DMS153 treated with DMSO at 0.1 percent for 48 hours (cell line): ENCODE measurements at regions not wholly inside any gene's neighbourhood (a gene's known extent, or its start where the extent isn't known, plus 50 kb on each side); places are given as distances from the start of the nearest gene placed in this dataset.

ENCODE experiments used
- DNase-seq: peaks from one replicate; lab custom pipeline; 2025; ENCODE audit not compliant: unreplicated experiment; lab: John Stamatoyannopoulos, UW

GRCh38 chr2:144217853-144218633 lies 301.9 kb downstream of the ZEB2 start:
- peak; percentile 71 for DNase-seq

GRCh38 chr2:144215701-144216675 lies 303.9 kb downstream of the ZEB2 start:
- DNase-seq, result no peak

- DNase-seq, result no peak
These were observed 304.7 kb downstream of the ZEB2 start for GRCh38 chr2:144215207-144215606.

- no peak for DNase-seq
These were observed 306.1 kb downstream of the ZEB2 start for GRCh38 chr2:144213797-144214196.

- DNase-seq, result no peak
These were observed 308.1 kb downstream of the ZEB2 start for GRCh38 chr2:144211826-144212225.

GRCh38 chr2:144211065-144211464 lies 308.9 kb downstream of the ZEB2 start:
- no peak for DNase-seq

GRCh38 chr2:144210076-144210475 lies 309.8 kb downstream of the ZEB2 start:
- no peak for DNase-seq

GRCh38 chr2:144208924-144209323 lies 311.0 kb downstream of the ZEB2 start:
- no peak for DNase-seq

- DNase-seq, result no peak
These were observed 313.9 kb downstream of the ZEB2 start for GRCh38 chr2:144206019-144206418.

GRCh38 chr2:144201868-144202468 lies 318.0 kb downstream of the ZEB2 start:
- DNase-seq, result no peak

- peak; percentile 18 for DNase-seq
These were observed 318.8 kb downstream of the ZEB2 start for GRCh38 chr2:144201126-144201525.

GRCh38 chr2:144198116-144198515 lies 321.8 kb downstream of the ZEB2 start:
- DNase-seq, result no peak

GRCh38 chr2:144194326-144195071 lies 325.4 kb downstream of the ZEB2 start:
- no peak for DNase-seq

GRCh38 chr2:144190908-144191605 lies 328.9 kb downstream of the ZEB2 start:
- no peak for DNase-seq

GRCh38 chr2:144183727-144184126 lies 336.2 kb downstream of the ZEB2 start:
- DNase-seq, result no peak

GRCh38 chr2:144181001-144181400 lies 338.9 kb downstream of the ZEB2 start:
- DNase-seq, result no peak

- DNase-seq, result no peak
These were observed 339.8 kb downstream of the ZEB2 start for GRCh38 chr2:144180131-144180530.

GRCh38 chr2:144170179-144170578 lies 349.7 kb downstream of the ZEB2 start:
- no peak for DNase-seq

GRCh38 chr2:144166743-144167142 lies 353.2 kb downstream of the ZEB2 start:
- no peak for DNase-seq

GRCh38 chr2:144165599-144166250 lies 354.2 kb downstream of the ZEB2 start:
- DNase-seq, result no peak
